SH-SY5Y (cell line): ENCODE measurements at regions not wholly inside any gene's neighbourhood (a gene's known extent, or its start where the extent isn't known, plus 50 kb on each side); places are given as distances from the start of the nearest gene placed in this dataset.

Source experiments
- GATA2 ChIP-seq: IDR thresholded peaks from 2 replicates; pipeline ENCODE4 v1.6.1; 2011; ENCODE audit warnings: mild to moderate bottlenecking, low read depth, low read length
- GATA3 ChIP-seq: IDR thresholded peaks from 2 replicates; pipeline ENCODE4 v1.6.1; 2011; ENCODE audit warnings: low read depth, mild to moderate bottlenecking, low read length, moderate library complexity

DNA sequence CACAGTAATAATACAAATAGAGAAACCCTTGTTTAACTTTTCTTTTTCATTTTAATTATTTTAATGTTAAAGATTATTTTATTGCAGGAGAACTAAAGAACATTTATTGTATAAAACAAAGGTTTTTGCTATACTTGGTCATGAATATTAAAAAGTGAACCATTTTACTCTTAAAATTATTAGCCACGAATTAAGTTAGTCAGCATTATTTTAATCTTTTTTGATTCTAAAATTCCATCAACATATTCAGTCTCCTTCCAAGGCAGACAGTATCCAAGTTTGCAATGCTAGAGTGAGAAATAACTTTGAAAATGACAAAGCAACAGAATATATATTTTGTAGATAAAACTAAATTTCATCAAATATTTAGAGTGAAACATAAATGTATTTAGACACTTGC is 110.7 kb upstream of the CDH18 start:
- TF ChIP-seq GATA2 (no peak), GATA3 (no peak)
